Immature natural killer cell (primary cell): ENCODE measurements at regions not wholly inside any gene's neighbourhood (a gene's known extent, or its start where the extent isn't known, plus 50 kb on each side); places are given as distances from the start of the nearest gene placed in this dataset.

Source experiments
- DNase-seq, 3 donors: peaks; one replicate each; pipeline ENCODE4 v3.0.0; 2022; ENCODE audit warnings: mixed read lengths in 1 of 3
- H3K27ac Mint-ChIP-seq, 6 donors: one replicate each; pipeline ENCODE4 v1.8.0; 2020; ENCODE audit warnings: mixed read lengths in 6 of 6, mild to moderate bottlenecking in 5 of 6, inconsistent platforms in 4 of 6, moderate library complexity in 3 of 6
- H3K27me3 Mint-ChIP-seq, 3 donors: one replicate each; pipeline ENCODE4 v1.8.0; 2020 to 2021; ENCODE audit warnings: low read depth in 3 of 3, mild to moderate bottlenecking in 3 of 3, mixed read lengths in 3 of 3, moderate library complexity in 3 of 3, inconsistent platforms in 1 of 3
- H3K36me3 Mint-ChIP-seq, 3 donors: one replicate each; pipeline ENCODE4 v1.8.0; 2020; ENCODE audit warnings: mixed read lengths in 3 of 3, inconsistent platforms in 2 of 3, mild to moderate bottlenecking in 2 of 3
- H3K4me1 Mint-ChIP-seq, 2 donors: one replicate each; pipeline ENCODE4 v1.8.0; 2020; ENCODE audit warnings: inconsistent platforms in 2 of 2, mild to moderate bottlenecking in 2 of 2, mixed read lengths in 2 of 2, moderate library complexity in 1 of 2
- H3K4me3 Mint-ChIP-seq, 5 donors: one replicate each; pipeline ENCODE4 v1.8.0; 2020; ENCODE audit warnings: mild to moderate bottlenecking in 5 of 5, mixed read lengths in 5 of 5, inconsistent platforms in 3 of 5, moderate library complexity in 3 of 5
- H3K9me3 Mint-ChIP-seq, 6 donors: one replicate each; pipeline ENCODE4 v1.8.0; 2020; ENCODE audit warnings: mild to moderate bottlenecking in 6 of 6, mixed read lengths in 6 of 6, inconsistent platforms in 4 of 6, moderate library complexity in 3 of 6

- H3K27me3 Mint-ChIP-seq = peaks cover 5 to 11% (median 9%) of the 10 kb centered on the region in 3 donors
- no peaks in the 10 kb centered on the region for H3K36me3 Mint-ChIP-seq
- no peak overlapping the region for H3K4me3 Mint-ChIP-seq
These were observed 53.0 kb upstream of the GLI2 start for GRCh38 chr2:120682654-120683053.

GRCh38 chr2:120683081-120683480, 52.6 kb upstream of the GLI2 start:
- H3K4me3 Mint-ChIP-seq = no peak overlapping the region
- no peak for DNase-seq
- no peak overlapping the region for H3K27ac Mint-ChIP-seq
- H3K4me1 Mint-ChIP-seq = no peaks in the 10 kb centered on the region
- no peaks in the 10 kb centered on the region for H3K36me3 Mint-ChIP-seq
- H3K27me3 Mint-ChIP-seq = peaks cover 5 to 11% (median 9%) of the 10 kb centered on the region in 3 donors
- no peaks in the 10 kb centered on the region for H3K9me3 Mint-ChIP-seq

More at GRCh38 chr2:120682654-120683053, 53.0 kb upstream of the GLI2 start:
- H3K4me1 Mint-ChIP-seq = no peaks in the 10 kb centered on the region
- no peaks in the 10 kb centered on the region for H3K9me3 Mint-ChIP-seq
- no peak for DNase-seq
- H3K27ac Mint-ChIP-seq = no peak overlapping the region

- DNase-seq = no peak
- Mint-ChIP-seq H3K27me3 (peaks cover 7 to 9% (median 9%) of the 10 kb centered on the region in 3 donors), H3K4me1 (no peaks in the 10 kb centered on the region), H3K36me3 (no peaks in the 10 kb centered on the region), H3K9me3 (no peaks in the 10 kb centered on the region), H3K27ac (no peak overlapping the region), H3K4me3 (no peak overlapping the region)
These were observed 52.0 kb upstream of the GLI2 start for GRCh38 chr2:120683701-120684100.

- Mint-ChIP-seq H3K4me3 (no peak overlapping the region), H3K4me1 (no peaks in the 10 kb centered on the region), H3K36me3 (no peaks in the 10 kb centered on the region), H3K27me3 (peaks cover 7 to 9% (median 9%) of the 10 kb centered on the region in 3 donors), H3K27ac (no peak overlapping the region), H3K9me3 (no peaks in the 10 kb centered on the region)
- DNase-seq = no peak
These were observed 51.2 kb upstream of the GLI2 start for GRCh38 chr2:120684289-120685065.

GRCh38 chr2:120685066-120685973, 50.3 kb upstream of the GLI2 start:
- H3K4me3 Mint-ChIP-seq = no peak overlapping the region
- peaks cover 5 to 8% (median 6%) of the 10 kb centered on the region in 3 donors for H3K27me3 Mint-ChIP-seq
- H3K9me3 Mint-ChIP-seq = no peaks in the 10 kb centered on the region
- no peaks in the 10 kb centered on the region for H3K4me1 Mint-ChIP-seq
- no peaks in the 10 kb centered on the region for H3K36me3 Mint-ChIP-seq
- DNase-seq = no peak
- H3K27ac Mint-ChIP-seq = no peak overlapping the region
